ENCODE measurements at regions not wholly inside any gene's neighbourhood (a gene's known extent, or its start where the extent isn't known, plus 50 kb on each side); places are given as distances from the start of the nearest gene placed in this dataset.

GRCh38 chr5:105840800-105841199 is 1829.9 kb downstream of the EFNA5 start (continued):
- TF ChIP-seq MEIS1 (CRISPR knock-in tag; IDR thresholded peaks at IDR 0.05; ENCODE audit: borderline replicate concordance), result no peak
- no peak for TF ChIP-seq HOXC10 (CRISPR knock-in tag; IDR thresholded peaks at IDR 0.05)
- TF ChIP-seq ZNF664 (tag by site-specific recombination; IDR thresholded peaks at IDR 0.05), result no peak
- no peak for TF ChIP-seq SALL2 (tag by site-specific recombination; IDR thresholded peaks at IDR 0.05; ENCODE audit: borderline replicate concordance)
- TF ChIP-seq PBX3 (CRISPR knock-in tag; IDR thresholded peaks at IDR 0.05), result no peak
- TF ChIP-seq ZNF202 (tag by site-specific recombination; IDR thresholded peaks at IDR 0.05; ENCODE audit: borderline replicate concordance), result no peak
- TF ChIP-seq ZFP37 (tag by site-specific recombination; IDR thresholded peaks at IDR 0.05), result no peak
- TF ChIP-seq ZNF112 (tag by site-specific recombination; IDR thresholded peaks at IDR 0.05), result no peak
- no peak for TF ChIP-seq ZNF23 (tag by site-specific recombination; IDR thresholded peaks at IDR 0.05; ENCODE audit: borderline replicate concordance)
- TF ChIP-seq ZBTB20 (tag by site-specific recombination; IDR thresholded peaks at IDR 0.05), result no peak
- peak; percentile 62; the same call in 1 of the 2 replicates for TF ChIP-seq ZNF660 (tag by site-specific recombination; IDR thresholded peaks at IDR 0.05)
- TF ChIP-seq ZNF133 (tag by site-specific recombination; IDR thresholded peaks at IDR 0.05), result no peak
- TF ChIP-seq BCL6B (tag by site-specific recombination; IDR thresholded peaks at IDR 0.05), result no peak
- TF ChIP-seq ZNF184 (tag by site-specific recombination; IDR thresholded peaks at IDR 0.05), result peak; percentile 59; the same call in 1 of the 2 replicates
- no peak for TF ChIP-seq SP7 (tag by site-specific recombination; IDR thresholded peaks at IDR 0.05)
- TF ChIP-seq KLF10 (tag by site-specific recombination; IDR thresholded peaks at IDR 0.05), result 0 out of 2 replicates have a peak, but pooled peaks have one; percentile 24
- TF ChIP-seq ZNF548 (tag by site-specific recombination; IDR thresholded peaks at IDR 0.05), result no peak
- no peak for TF ChIP-seq ZNF776 (tag by site-specific recombination; IDR thresholded peaks at IDR 0.05; ENCODE audit: borderline replicate concordance)
- TF ChIP-seq PRDM2 (tag by site-specific recombination; IDR thresholded peaks at IDR 0.05; ENCODE audit: borderline replicate concordance), result no peak
- no peak for TF ChIP-seq ZNF707 (tag by site-specific recombination; IDR thresholded peaks at IDR 0.05)
- no peak for TF ChIP-seq ZNF341 (tag by site-specific recombination; IDR thresholded peaks at IDR 0.05; ENCODE audit: low read depth)
- TF ChIP-seq ZFP69B (tag by site-specific recombination; IDR thresholded peaks at IDR 0.05), result no peak
- TF ChIP-seq ZNF76 (tag by site-specific recombination; IDR thresholded peaks at IDR 0.05; ENCODE audit: borderline replicate concordance, low read depth), result no peak
- TF ChIP-seq ZNF121 (tag by site-specific recombination; IDR thresholded peaks at IDR 0.05), result no peak
- TF ChIP-seq ZBTB10 (tag by site-specific recombination; IDR thresholded peaks at IDR 0.05), result no peak
- TF ChIP-seq ZNF580 (tag by site-specific recombination; IDR thresholded peaks at IDR 0.05), result no peak
- no peak for TF ChIP-seq KLF7 (tag by site-specific recombination; IDR thresholded peaks at IDR 0.05; ENCODE audit: borderline replicate concordance)
- TF ChIP-seq ZNF423 (tag by site-specific recombination; IDR thresholded peaks at IDR 0.05), result no peak
- no peak for TF ChIP-seq AEBP2 (tag by site-specific recombination; IDR thresholded peaks at IDR 0.05; ENCODE audit: borderline replicate concordance)

Measured in HEK293 (cell line).